HT-29 (cell line): ENCODE measurements at regions not wholly inside any gene's neighbourhood (a gene's known extent, or its start where the extent isn't known, plus 50 kb on each side); places are given as distances from the start of the nearest gene placed in this dataset.

Experiments
- DNase-seq: peaks from one replicate; pipeline ENCODE4 v3.0.0-alpha.2; 2015; ENCODE audit warnings: low spot score

GRCh38 chr3:154583086-154583634 is 153.2 kb upstream of the GPR149 start:
- DNase-seq = no peak

- no peak for DNase-seq
Measured at GRCh38 chr3:154582501-154582900, 152.5 kb upstream of the GPR149 start.

GRCh38 chr3:154571553-154572226 is 141.7 kb upstream of the GPR149 start:
- DNase-seq = no peak

- no peak for DNase-seq
Measured at GRCh38 chr3:154568064-154568463, 138.1 kb upstream of the GPR149 start.

- DNase-seq = no peak
Measured at GRCh38 chr3:154559623-154560022, 129.6 kb upstream of the GPR149 start.

- DNase-seq = peak; percentile 33
Measured at GRCh38 chr3:154552338-154552737, 122.3 kb upstream of the GPR149 start.

GRCh38 chr3:154549391-154549790 is 119.4 kb upstream of the GPR149 start:
- DNase-seq = no peak

GRCh38 chr3:154548341-154548740 is 118.4 kb upstream of the GPR149 start:
- DNase-seq = no peak

- DNase-seq = no peak
Measured at GRCh38 chr3:154542837-154543236, 112.8 kb upstream of the GPR149 start.

GRCh38 chr3:154540950-154541604 is 111.1 kb upstream of the GPR149 start:
- DNase-seq = no peak

GRCh38 chr3:154538566-154539360 is 108.8 kb upstream of the GPR149 start:
- DNase-seq = no peak

GRCh38 chr3:154536751-154537150 is 106.8 kb upstream of the GPR149 start:
- no peak for DNase-seq

GRCh38 chr3:154522036-154522602 is 92.1 kb upstream of the GPR149 start:
- no peak for DNase-seq

GRCh38 chr3:154517404-154517803 is 87.4 kb upstream of the GPR149 start:
- DNase-seq = no peak

- no peak for DNase-seq
Measured at GRCh38 chr3:154515921-154516320, 85.9 kb upstream of the GPR149 start.

- DNase-seq = no peak
Measured at GRCh38 chr3:154510780-154511179, 80.8 kb upstream of the GPR149 start.

- no peak for DNase-seq
Measured at GRCh38 chr3:154507727-154508126, 77.7 kb upstream of the GPR149 start.

- no peak for DNase-seq
Measured at GRCh38 chr3:154496978-154497377, 67.0 kb upstream of the GPR149 start.

- no peak for DNase-seq
Measured at GRCh38 chr3:154496540-154496939, 66.5 kb upstream of the GPR149 start.

GRCh38 chr3:154486949-154487348 is 57.0 kb upstream of the GPR149 start:
- no peak for DNase-seq

- no peak for DNase-seq
Measured at GRCh38 chr3:154482507-154482906, 52.5 kb upstream of the GPR149 start.

- no peak for DNase-seq
Measured at GRCh38 chr3:154480033-154480432, 50.0 kb upstream of the GPR149 start.
